Ishikawa (cell line): ENCODE measurements at regions not wholly inside any gene's neighbourhood (a gene's known extent, or its start where the extent isn't known, plus 50 kb on each side); places are given as distances from the start of the nearest gene placed in this dataset.

ENCODE experiments used
- CEBPB ChIP-seq: IDR thresholded peaks from 2 replicates; pipeline ENCODE4 v1.6.1; 2012
- CREB1 ChIP-seq: IDR thresholded peaks from 2 replicates; pipeline ENCODE4 v1.6.1; 2012; ENCODE audit warnings: low read depth
- EGR1 ChIP-seq: IDR thresholded peaks from 2 replicates; pipeline ENCODE4 v1.6.1; 2012
- EP300 ChIP-seq: IDR thresholded peaks from 2 replicates; pipeline ENCODE4 v1.6.1; 2012; ENCODE audit warnings: borderline replicate concordance
- FOXM1 ChIP-seq: IDR thresholded peaks from 2 replicates; pipeline ENCODE4 v1.6.1; 2012; ENCODE audit warnings: low read depth, borderline replicate concordance
- NFIC ChIP-seq: IDR thresholded peaks from 2 replicates; pipeline ENCODE4 v1.6.1; 2012
- RAD21 ChIP-seq: IDR thresholded peaks from 2 replicates; pipeline ENCODE4 v1.6.1; 2012; ENCODE audit warnings: low read depth
- TAF1 ChIP-seq: IDR thresholded peaks from 2 replicates; pipeline ENCODE4 v1.6.1; 2012; ENCODE audit warnings: low read depth, mild to moderate bottlenecking
- TCF12 ChIP-seq: IDR thresholded peaks from 2 replicates; pipeline ENCODE4 v1.6.1; 2012; ENCODE audit warnings: low read depth
- TEAD4 ChIP-seq: IDR thresholded peaks from 2 replicates; pipeline ENCODE4 v1.6.1; 2012
- YY1 ChIP-seq: IDR thresholded peaks from 2 replicates; pipeline ENCODE4 v1.6.1; 2012; ENCODE audit warnings: low read depth
- ZBTB7A ChIP-seq: IDR thresholded peaks from 2 replicates; pipeline ENCODE4 v1.6.1; 2012; ENCODE audit warnings: low read depth
- TF ChIP-seq, protein P1 (sequence below): IDR thresholded peaks from 2 replicates; pipeline ENCODE4 v1.6.1; 2012
- TF ChIP-seq, protein P2 (sequence below): IDR thresholded peaks from 2 replicates; pipeline ENCODE4 v1.6.1; 2012; ENCODE audit warnings: low read depth, mild to moderate bottlenecking
- TF ChIP-seq, protein P3 (sequence below): IDR thresholded peaks from 2 replicates; pipeline ENCODE4 v1.6.1; 2012

GRCh38 chr4:75232546-75232945 lies 281.7 kb downstream of the RCHY1 start:
- TF ChIP-seq TEAD4 (no peak), FOXM1 (no peak)
- TF ChIP-seq, protein P1, sequence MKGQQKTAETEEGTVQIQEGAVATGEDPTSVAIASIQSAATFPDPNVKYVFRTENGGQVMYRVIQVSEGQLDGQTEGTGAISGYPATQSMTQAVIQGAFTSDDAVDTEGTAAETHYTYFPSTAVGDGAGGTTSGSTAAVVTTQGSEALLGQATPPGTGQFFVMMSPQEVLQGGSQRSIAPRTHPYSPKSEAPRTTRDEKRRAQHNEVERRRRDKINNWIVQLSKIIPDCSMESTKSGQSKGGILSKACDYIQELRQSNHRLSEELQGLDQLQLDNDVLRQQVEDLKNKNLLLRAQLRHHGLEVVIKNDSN = no peak

- TF ChIP-seq, protein P1 = no peak
- TF ChIP-seq RAD21 (no peak), YY1 (no peak), CREB1 (no peak)
These were observed 284.2 kb downstream of the RCHY1 start for GRCh38 chr4:75229806-75230570.

GRCh38 chr4:75213480-75213879 lies 280.6 kb downstream of the PARM1 start:
- TF ChIP-seq, protein P2, sequence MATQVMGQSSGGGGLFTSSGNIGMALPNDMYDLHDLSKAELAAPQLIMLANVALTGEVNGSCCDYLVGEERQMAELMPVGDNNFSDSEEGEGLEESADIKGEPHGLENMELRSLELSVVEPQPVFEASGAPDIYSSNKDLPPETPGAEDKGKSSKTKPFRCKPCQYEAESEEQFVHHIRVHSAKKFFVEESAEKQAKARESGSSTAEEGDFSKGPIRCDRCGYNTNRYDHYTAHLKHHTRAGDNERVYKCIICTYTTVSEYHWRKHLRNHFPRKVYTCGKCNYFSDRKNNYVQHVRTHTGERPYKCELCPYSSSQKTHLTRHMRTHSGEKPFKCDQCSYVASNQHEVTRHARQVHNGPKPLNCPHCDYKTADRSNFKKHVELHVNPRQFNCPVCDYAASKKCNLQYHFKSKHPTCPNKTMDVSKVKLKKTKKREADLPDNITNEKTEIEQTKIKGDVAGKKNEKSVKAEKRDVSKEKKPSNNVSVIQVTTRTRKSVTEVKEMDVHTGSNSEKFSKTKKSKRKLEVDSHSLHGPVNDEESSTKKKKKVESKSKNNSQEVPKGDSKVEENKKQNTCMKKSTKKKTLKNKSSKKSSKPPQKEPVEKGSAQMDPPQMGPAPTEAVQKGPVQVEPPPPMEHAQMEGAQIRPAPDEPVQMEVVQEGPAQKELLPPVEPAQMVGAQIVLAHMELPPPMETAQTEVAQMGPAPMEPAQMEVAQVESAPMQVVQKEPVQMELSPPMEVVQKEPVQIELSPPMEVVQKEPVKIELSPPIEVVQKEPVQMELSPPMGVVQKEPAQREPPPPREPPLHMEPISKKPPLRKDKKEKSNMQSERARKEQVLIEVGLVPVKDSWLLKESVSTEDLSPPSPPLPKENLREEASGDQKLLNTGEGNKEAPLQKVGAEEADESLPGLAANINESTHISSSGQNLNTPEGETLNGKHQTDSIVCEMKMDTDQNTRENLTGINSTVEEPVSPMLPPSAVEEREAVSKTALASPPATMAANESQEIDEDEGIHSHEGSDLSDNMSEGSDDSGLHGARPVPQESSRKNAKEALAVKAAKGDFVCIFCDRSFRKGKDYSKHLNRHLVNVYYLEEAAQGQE = no peak
- TF ChIP-seq TCF12 = no peak
- TF ChIP-seq FOXM1 = no peak
- no peak for TF ChIP-seq YY1
- TF ChIP-seq ZBTB7A = no peak
- no peak for TF ChIP-seq EGR1
- TF ChIP-seq EP300 = no peak
- TF ChIP-seq, protein P3, sequence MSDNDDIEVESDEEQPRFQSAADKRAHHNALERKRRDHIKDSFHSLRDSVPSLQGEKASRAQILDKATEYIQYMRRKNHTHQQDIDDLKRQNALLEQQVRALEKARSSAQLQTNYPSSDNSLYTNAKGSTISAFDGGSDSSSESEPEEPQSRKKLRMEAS = no peak
- TF ChIP-seq TEAD4 = no peak
- TF ChIP-seq CREB1 = no peak
- TF ChIP-seq, protein P1 = no peak
- no peak for TF ChIP-seq RAD21
- no peak for TF ChIP-seq CEBPB
- no peak for TF ChIP-seq NFIC
- TF ChIP-seq TAF1 = no peak

- no peak for TF ChIP-seq EP300
- no peak for TF ChIP-seq TAF1
- TF ChIP-seq TEAD4 = no peak
- no peak for TF ChIP-seq FOXM1
- TF ChIP-seq, protein P1 = no peak
These were observed 278.5 kb downstream of the PARM1 start for GRCh38 chr4:75211422-75211821.

GRCh38 chr4:75207902-75208301 lies 275.0 kb downstream of the PARM1 start:
- TF ChIP-seq CREB1 (no peak), EGR1 (no peak), NFIC (no peak), TEAD4 (no peak), TCF12 (no peak), RAD21 (no peak), FOXM1 (no peak), EP300 (no peak), CEBPB (no peak), TAF1 (no peak)
- TF ChIP-seq, protein P1 = no peak

- TF ChIP-seq FOXM1 = no peak
- TF ChIP-seq EP300 = no peak
- TF ChIP-seq, protein P1 = no peak
- no peak for TF ChIP-seq ZBTB7A
- no peak for TF ChIP-seq EGR1
- TF ChIP-seq, protein P2 = no peak
- no peak for TF ChIP-seq TCF12
- no peak for TF ChIP-seq CEBPB
- TF ChIP-seq YY1 = no peak
- no peak for TF ChIP-seq RAD21
- TF ChIP-seq CREB1 = no peak
- no peak for TF ChIP-seq TAF1
- TF ChIP-seq TEAD4 = no peak
- TF ChIP-seq, protein P3 = no peak
These were observed 262.2 kb downstream of the PARM1 start for GRCh38 chr4:75195111-75195510.
